Fibroblast of lung (primary cell): ENCODE measurements at regions not wholly inside any gene's neighbourhood (a gene's known extent, or its start where the extent isn't known, plus 50 kb on each side); places are given as distances from the start of the nearest gene placed in this dataset.

Experiments used
- CTCF ChIP-seq, 2 donors: IDR thresholded peaks in 1 of 2; conservative IDR thresholded peaks in 1 of 2; 1 replicate in 1 of 2; 2 replicates in 1 of 2; pipeline ENCODE4 v1.5.1; 2011 to 2012; ENCODE audit warnings: low read length in 2 of 2, control low read depth in 1 of 2, inconsistent platforms in 1 of 2, low read depth in 1 of 2, mild to moderate bottlenecking in 1 of 2
- EZH2 ChIP-seq: IDR thresholded peaks from 2 replicates; pipeline ENCODE4 v1.5.1; 2012; ENCODE audit warnings: low read length, control low read depth, mild to moderate bottlenecking; ENCODE audit errors: missing control alignments

DNA sequence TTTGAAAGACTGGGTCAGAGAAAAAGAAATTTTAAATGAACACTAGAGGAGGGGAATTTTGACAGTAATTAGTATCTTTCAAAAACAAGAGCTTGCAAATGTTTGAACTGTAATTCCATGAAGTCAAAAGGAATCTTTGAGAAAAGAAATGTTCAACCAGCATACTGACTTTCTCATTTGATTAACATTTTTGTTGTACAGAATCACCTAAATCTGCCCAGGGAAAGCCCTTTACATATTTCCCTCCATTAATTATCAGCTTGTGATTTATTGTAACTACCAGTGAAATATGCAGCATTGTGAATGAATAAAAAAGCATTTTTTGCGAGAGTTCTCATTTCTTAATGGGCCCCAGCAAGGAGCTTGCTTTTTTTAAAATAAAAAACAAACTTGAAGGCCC, 61.2 kb upstream of the CCDC91 start:
- no peak for TF ChIP-seq CTCF (conservative IDR thresholded peaks at IDR 0.05 in 1 of 2, IDR thresholded peaks at IDR 0.05 in 1 of 2; ENCODE audit: low read depth in 1 of 2, low read length in 2 of 2)
- no peak for TF ChIP-seq EZH2
